NB4 (cell line): ENCODE measurements at regions not wholly inside any gene's neighbourhood (a gene's known extent, or its start where the extent isn't known, plus 50 kb on each side); places are given as distances from the start of the nearest gene placed in this dataset.

Source experiments
- MYC ChIP-seq: IDR thresholded peaks from 2 replicates; pipeline ENCODE4 v1.6.1; 2011; ENCODE audit warnings: low read depth, low read length
- POLR2A ChIP-seq: IDR thresholded peaks from 2 replicates; pipeline ENCODE4 v1.6.1; 2011; ENCODE audit warnings: mild to moderate bottlenecking; ENCODE audit not compliant: insufficient read length; ENCODE audit errors: extremely low read depth
- TF ChIP-seq, protein P1 (sequence below): IDR thresholded peaks from one replicate; pipeline ENCODE4 v1.5.1; 2012; ENCODE audit warnings: low read depth, low read length
- TF ChIP-seq, protein P2 (sequence below): IDR thresholded peaks from 2 replicates; pipeline ENCODE4 v1.6.1; 2011; ENCODE audit warnings: low read depth, low read length

DNA sequence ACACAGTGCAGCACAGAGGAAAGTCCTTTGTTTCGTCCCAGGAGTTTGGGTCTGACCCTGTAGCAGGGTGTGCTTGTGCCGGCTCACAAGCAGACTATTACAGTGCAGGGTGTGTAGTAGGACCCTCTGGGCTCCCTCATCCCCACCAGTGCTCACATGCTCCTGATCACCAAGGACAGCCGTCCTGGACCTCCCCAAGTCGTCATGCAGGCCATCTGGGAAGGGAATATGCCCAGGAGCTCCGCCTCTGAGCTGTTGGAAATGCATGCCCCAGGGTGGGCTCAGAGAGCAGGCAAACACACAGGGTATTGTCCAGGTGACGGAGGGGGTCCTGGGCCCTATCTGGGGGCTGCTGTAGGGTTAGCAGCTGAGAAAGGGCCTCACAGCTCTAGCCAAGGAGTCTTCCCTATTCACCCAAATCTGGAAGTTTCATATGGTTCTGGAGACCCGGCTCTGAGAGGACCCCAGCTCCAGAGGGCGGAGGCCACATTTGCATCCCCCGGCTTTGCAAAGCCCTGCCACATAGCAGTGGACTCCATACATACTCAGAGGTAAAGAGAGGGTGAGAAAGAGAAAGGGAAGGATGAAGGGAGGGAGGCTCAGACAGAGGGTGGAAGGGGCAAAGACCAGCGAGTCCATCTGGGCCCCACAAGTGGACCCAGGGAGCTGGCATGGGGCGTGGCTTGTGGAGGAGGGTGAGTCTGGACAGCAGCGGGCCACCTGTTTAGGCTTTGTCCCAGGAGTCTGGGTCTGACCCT lies 53.5 kb upstream of the PPP2R5C start:
- TF ChIP-seq, protein P1, sequence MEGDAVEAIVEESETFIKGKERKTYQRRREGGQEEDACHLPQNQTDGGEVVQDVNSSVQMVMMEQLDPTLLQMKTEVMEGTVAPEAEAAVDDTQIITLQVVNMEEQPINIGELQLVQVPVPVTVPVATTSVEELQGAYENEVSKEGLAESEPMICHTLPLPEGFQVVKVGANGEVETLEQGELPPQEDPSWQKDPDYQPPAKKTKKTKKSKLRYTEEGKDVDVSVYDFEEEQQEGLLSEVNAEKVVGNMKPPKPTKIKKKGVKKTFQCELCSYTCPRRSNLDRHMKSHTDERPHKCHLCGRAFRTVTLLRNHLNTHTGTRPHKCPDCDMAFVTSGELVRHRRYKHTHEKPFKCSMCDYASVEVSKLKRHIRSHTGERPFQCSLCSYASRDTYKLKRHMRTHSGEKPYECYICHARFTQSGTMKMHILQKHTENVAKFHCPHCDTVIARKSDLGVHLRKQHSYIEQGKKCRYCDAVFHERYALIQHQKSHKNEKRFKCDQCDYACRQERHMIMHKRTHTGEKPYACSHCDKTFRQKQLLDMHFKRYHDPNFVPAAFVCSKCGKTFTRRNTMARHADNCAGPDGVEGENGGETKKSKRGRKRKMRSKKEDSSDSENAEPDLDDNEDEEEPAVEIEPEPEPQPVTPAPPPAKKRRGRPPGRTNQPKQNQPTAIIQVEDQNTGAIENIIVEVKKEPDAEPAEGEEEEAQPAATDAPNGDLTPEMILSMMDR: no peak
- no peak for TF ChIP-seq POLR2A
- TF ChIP-seq, protein P2, sequence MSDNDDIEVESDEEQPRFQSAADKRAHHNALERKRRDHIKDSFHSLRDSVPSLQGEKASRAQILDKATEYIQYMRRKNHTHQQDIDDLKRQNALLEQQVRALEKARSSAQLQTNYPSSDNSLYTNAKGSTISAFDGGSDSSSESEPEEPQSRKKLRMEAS: no peak
- TF ChIP-seq MYC: no peak
